H9 (cell line): ENCODE measurements at regions not wholly inside any gene's neighbourhood (a gene's known extent, or its start where the extent isn't known, plus 50 kb on each side); places are given as distances from the start of the nearest gene placed in this dataset.

Experiments
- DNase-seq: peaks from one replicate; pipeline ENCODE4 v3.0.0-alpha.2; 2017
- H2AFZ ChIP-seq: one replicate; pipeline ENCODE4 v1.6.1; 2013; ENCODE audit warnings: mild to moderate bottlenecking, low read length, control low read depth, moderate library complexity
- H2AK5ac ChIP-seq: 2 replicates; pipeline ENCODE4 v1.6.1; 2013; ENCODE audit warnings: low read length, control low read depth, mixed read lengths; ENCODE audit not compliant: insufficient read length
- H2BK120ac ChIP-seq: one replicate; pipeline ENCODE4 v1.6.1; 2013; ENCODE audit warnings: low read depth, mild to moderate bottlenecking, low read length, control low read depth, inconsistent platforms; ENCODE audit not compliant: poor library complexity, severe bottlenecking
- H2BK12ac ChIP-seq: 2 replicates; pipeline ENCODE4 v1.6.1; 2013; ENCODE audit warnings: low read length, control low read depth, mixed read lengths, low read depth; ENCODE audit not compliant: insufficient read length
- H2BK15ac ChIP-seq: 2 replicates; pipeline ENCODE4 v1.6.1; 2013; ENCODE audit warnings: low read depth, low read length, control low read depth
- H2BK20ac ChIP-seq: one replicate; pipeline ENCODE4 v1.6.1; 2013; ENCODE audit warnings: low read depth, mild to moderate bottlenecking, low read length, control low read depth, inconsistent platforms; ENCODE audit not compliant: poor library complexity, severe bottlenecking
- H2BK5ac ChIP-seq: 2 replicates; pipeline ENCODE4 v1.6.1; 2013; ENCODE audit warnings: low read length, control low read depth, mixed read lengths; ENCODE audit not compliant: insufficient read length
- H3K14ac ChIP-seq: 2 replicates; pipeline ENCODE4 v1.6.1; 2013; ENCODE audit warnings: low read length, control low read depth; ENCODE audit not compliant: insufficient read depth
- H3K18ac ChIP-seq: 2 replicates; pipeline ENCODE4 v1.6.1; 2013; ENCODE audit warnings: low read depth, mild to moderate bottlenecking, mixed read lengths, low read length, control low read depth; ENCODE audit not compliant: insufficient read length
- H3K23ac ChIP-seq: 2 replicates; pipeline ENCODE4 v1.6.1; 2013; ENCODE audit warnings: low read length, control low read depth, mixed read lengths, low read depth; ENCODE audit not compliant: insufficient read length
- H3K23me2 ChIP-seq: 2 replicates; pipeline ENCODE4 v1.6.1; 2013; ENCODE audit warnings: low read depth, mild to moderate bottlenecking, mixed read lengths, low read length, control low read depth; ENCODE audit not compliant: insufficient read length, poor library complexity, severe bottlenecking
- H3K27ac ChIP-seq: 2 replicates; pipeline ENCODE4 v1.5.1; 2013; ENCODE audit warnings: low read length, control low read depth, mixed read lengths, low read depth; ENCODE audit not compliant: insufficient read length
- H3K27me3 ChIP-seq: 2 replicates; pipeline ENCODE4 v1.6.1; 2013; ENCODE audit warnings: low read length, control low read depth, inconsistent platforms; ENCODE audit not compliant: insufficient read depth
- H3K4ac ChIP-seq: 2 replicates; pipeline ENCODE4 v1.6.1; 2013; ENCODE audit warnings: low read depth, mild to moderate bottlenecking, control low read depth, inconsistent platforms, low read length, moderate library complexity
- H3K4me1 ChIP-seq: 2 replicates; pipeline ENCODE4 v1.6.1; 2013; ENCODE audit warnings: low read length, control low read depth, inconsistent platforms; ENCODE audit not compliant: insufficient read depth
- H3K4me2 ChIP-seq: 2 replicates; pipeline ENCODE4 v1.6.1; 2013; ENCODE audit warnings: low read length, control low read depth, mixed read lengths; ENCODE audit not compliant: insufficient read length, insufficient read depth
- H3K56ac ChIP-seq: 2 replicates; pipeline ENCODE4 v1.6.1; 2013; ENCODE audit warnings: low read depth, mild to moderate bottlenecking, mixed read lengths, low read length, control low read depth; ENCODE audit not compliant: insufficient read length
- H3K79me1 ChIP-seq: 2 replicates; pipeline ENCODE4 v1.6.1; 2013; ENCODE audit warnings: low read depth, mild to moderate bottlenecking, moderate library complexity, low read length, control low read depth, inconsistent platforms; ENCODE audit not compliant: insufficient read depth, poor library complexity, severe bottlenecking
- H3K79me2 ChIP-seq: 2 replicates; pipeline ENCODE4 v1.6.1; 2013; ENCODE audit warnings: low read length, control low read depth, inconsistent platforms; ENCODE audit not compliant: insufficient read depth
- H3K9ac ChIP-seq: 2 replicates; pipeline ENCODE4 v1.6.1; 2013; ENCODE audit warnings: low read length, control low read depth, mixed read lengths; ENCODE audit not compliant: insufficient read length; ENCODE audit errors: extremely low read depth
- H3K9me3 ChIP-seq: one replicate; pipeline ENCODE4 v1.6.1; 2013; ENCODE audit warnings: low read depth, low read length, inconsistent platforms; ENCODE audit not compliant: control insufficient read depth
- H3T11ph ChIP-seq: one replicate; pipeline ENCODE4 v1.6.1; 2013; ENCODE audit warnings: mild to moderate bottlenecking, low read length, control low read depth, inconsistent platforms
- H4K20me1 ChIP-seq: one replicate; pipeline ENCODE4 v1.6.1; 2013; ENCODE audit not compliant: control insufficient read depth, insufficient read length, insufficient read depth
- H4K5ac ChIP-seq: 2 replicates; pipeline ENCODE4 v1.6.1; 2013; ENCODE audit warnings: low read depth, mild to moderate bottlenecking, mixed read lengths, low read length, control low read depth; ENCODE audit not compliant: insufficient read length
- H4K8ac ChIP-seq: replicated peaks from 2 replicates; pipeline ENCODE4 v1.6.1; 2013; ENCODE audit warnings: low read length, control low read depth, mixed read lengths, low read depth; ENCODE audit not compliant: insufficient read length
- H4K91ac ChIP-seq: 2 replicates; pipeline ENCODE4 v1.6.1; 2013; ENCODE audit warnings: low read depth, mild to moderate bottlenecking, moderate library complexity, mixed read lengths, low read length, control low read depth; ENCODE audit not compliant: insufficient read length
- H3K27ac Mint-ChIP-seq, 3 experiments: 2 replicates in 2 of 3; 3 replicates in 1 of 3; pipeline ENCODE4 v1.8.0; 2020 to 2021; ENCODE audit warnings: mixed read lengths in 3 of 3, mild to moderate bottlenecking in 1 of 3, moderate library complexity in 1 of 3
- H3K27me3 Mint-ChIP-seq: 2 replicates; pipeline ENCODE4 v1.8.0; 2021; ENCODE audit warnings: low read depth, mild to moderate bottlenecking, moderate library complexity, mixed read lengths
- H3K36me3 Mint-ChIP-seq, 3 experiments: 2 replicates in 2 of 3; 3 replicates in 1 of 3; pipeline ENCODE4 v1.8.0; 2020 to 2021; ENCODE audit warnings: low read depth in 3 of 3, mixed read lengths in 3 of 3; ENCODE audit not compliant: insufficient read depth in 1 of 3
- H3K4me1 Mint-ChIP-seq, 2 experiments: 2 replicates each; pipeline ENCODE4 v1.8.0; 2020; ENCODE audit warnings: mixed read lengths in 2 of 2
- H3K4me3 Mint-ChIP-seq, 2 experiments: 2 replicates in 1 of 2; 3 replicates in 1 of 2; pipeline ENCODE4 v1.8.0; 2020 to 2021; ENCODE audit warnings: mild to moderate bottlenecking in 2 of 2, mixed read lengths in 2 of 2, moderate library complexity in 1 of 2
- H3K9me3 Mint-ChIP-seq, 2 experiments: 2 replicates in 1 of 2; 3 replicates in 1 of 2; pipeline ENCODE4 v1.8.0; 2020; ENCODE audit warnings: mild to moderate bottlenecking in 2 of 2, mixed read lengths in 2 of 2, moderate library complexity in 1 of 2
- WGBS: extraction: QIAGEN DNeasy Blood & Tissue Kit; methylation state at CpG from one replicate; pipeline ENCODE4 v1.1.7; 2013; ENCODE audit warnings: missing lambda C conversion rate, low lambda C conversion rate, mixed read lengths; ENCODE audit not compliant: insufficient read length; ENCODE audit errors: extremely low coverage; 5-methylcytosine and 5-hydroxymethylcytosine counted together
- TF ChIP-seq, protein P1 (sequence below): fragments of 200-600 bp; sonication (generic); conservative IDR thresholded peaks from 3 replicates; pipeline ENCODE4 v1.8.0; 2021; ENCODE audit warnings: antibody characterized with exemption, mild to moderate bottlenecking

GRCh38 chr11:69218271-69218682 is 62.5 kb downstream of the SMIM38 start:
- no peak overlapping the region for H2BK5ac ChIP-seq
- no peaks in the 10 kb centered on the region for H3K27me3 ChIP-seq
- Mint-ChIP-seq H3K36me3 (no peaks in the 10 kb centered on the region), H3K9me3 (no peaks in the 10 kb centered on the region; a peak in 1 of 5 replicates), H3K27ac (no peak overlapping the region), H3K4me1 (no peaks in the 10 kb centered on the region), H3K27me3 (peaks cover 7% of the 10 kb centered on the region), H3K4me3 (no peak overlapping the region)
- no peak overlapping the region for H3K4ac ChIP-seq
- TF ChIP-seq, protein P1, sequence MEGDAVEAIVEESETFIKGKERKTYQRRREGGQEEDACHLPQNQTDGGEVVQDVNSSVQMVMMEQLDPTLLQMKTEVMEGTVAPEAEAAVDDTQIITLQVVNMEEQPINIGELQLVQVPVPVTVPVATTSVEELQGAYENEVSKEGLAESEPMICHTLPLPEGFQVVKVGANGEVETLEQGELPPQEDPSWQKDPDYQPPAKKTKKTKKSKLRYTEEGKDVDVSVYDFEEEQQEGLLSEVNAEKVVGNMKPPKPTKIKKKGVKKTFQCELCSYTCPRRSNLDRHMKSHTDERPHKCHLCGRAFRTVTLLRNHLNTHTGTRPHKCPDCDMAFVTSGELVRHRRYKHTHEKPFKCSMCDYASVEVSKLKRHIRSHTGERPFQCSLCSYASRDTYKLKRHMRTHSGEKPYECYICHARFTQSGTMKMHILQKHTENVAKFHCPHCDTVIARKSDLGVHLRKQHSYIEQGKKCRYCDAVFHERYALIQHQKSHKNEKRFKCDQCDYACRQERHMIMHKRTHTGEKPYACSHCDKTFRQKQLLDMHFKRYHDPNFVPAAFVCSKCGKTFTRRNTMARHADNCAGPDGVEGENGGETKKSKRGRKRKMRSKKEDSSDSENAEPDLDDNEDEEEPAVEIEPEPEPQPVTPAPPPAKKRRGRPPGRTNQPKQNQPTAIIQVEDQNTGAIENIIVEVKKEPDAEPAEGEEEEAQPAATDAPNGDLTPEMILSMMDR: no peak
- H3K23ac ChIP-seq: no peak overlapping the region
- no peak overlapping the region for H2AFZ ChIP-seq
- H3K4me1 ChIP-seq: no peaks in the 10 kb centered on the region
- H4K91ac ChIP-seq: no peak overlapping the region
- H3K18ac ChIP-seq: no peak overlapping the region
- H4K8ac ChIP-seq: no peak overlapping the region
- H3K56ac ChIP-seq: no peak overlapping the region
- H3K23me2 ChIP-seq: no peaks in the 10 kb centered on the region
- WGBS: no CpG with 5 or more reads among the region's 8 CpGs
- H3K4me2 ChIP-seq: no peak overlapping the region
- H3K9ac ChIP-seq: no peak overlapping the region
- no peak overlapping the region for H3T11ph ChIP-seq
- H3K79me1 ChIP-seq: no peaks in the 10 kb centered on the region
- H2BK12ac ChIP-seq: no peak overlapping the region
- no peak overlapping the region for H2BK20ac ChIP-seq
- no peak overlapping the region for H2AK5ac ChIP-seq
- no peak overlapping the region for H3K27ac ChIP-seq
- no peak overlapping the region for H4K5ac ChIP-seq
- no peak overlapping the region for H3K14ac ChIP-seq
- no peaks in the 10 kb centered on the region for H4K20me1 ChIP-seq
- H3K79me2 ChIP-seq: no peaks in the 10 kb centered on the region
- no peak overlapping the region for H2BK15ac ChIP-seq
- no peaks in the 10 kb centered on the region for H3K9me3 ChIP-seq
- H2BK120ac ChIP-seq: no peak overlapping the region
- peak; percentile 20 for DNase-seq
